Stimulated activated CD8-positive, alpha-beta memory T cell treated with anti-CD3 and anti-CD28 coated beads, Interleukin-7, amount 100 ng/mL, for 1 hour (primary cell): ENCODE measurements at regions not wholly inside any gene's neighbourhood (a gene's known extent, or its start where the extent isn't known, plus 50 kb on each side); places are given as distances from the start of the nearest gene placed in this dataset.

Experiments used
- DNase-seq, 2 donors: peaks; one replicate each; pipeline ENCODE4 v3.0.0-alpha.2; 2020; ENCODE audit warnings: low read depth in 2 of 2

DNA sequence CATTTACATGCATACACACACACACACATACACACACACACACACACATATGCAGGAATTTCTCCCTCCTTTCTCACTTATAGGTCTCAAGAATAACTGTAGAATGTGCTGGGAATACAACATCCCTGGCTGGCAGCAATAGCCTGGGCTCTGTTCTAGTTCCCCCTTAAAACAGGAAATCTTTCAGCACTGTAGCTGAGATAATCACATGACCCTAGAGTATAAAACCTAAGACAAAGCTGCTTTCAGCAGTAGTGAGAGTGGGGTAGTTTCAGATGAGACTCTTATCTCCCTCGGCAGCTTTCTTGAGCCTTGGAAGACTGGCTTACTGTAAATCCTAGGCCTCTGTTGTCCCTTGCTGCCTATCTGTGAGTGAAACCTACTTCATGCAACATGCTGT lies 137.4 kb upstream of the AKR1E2 start:
- no peak for DNase-seq

DNA sequence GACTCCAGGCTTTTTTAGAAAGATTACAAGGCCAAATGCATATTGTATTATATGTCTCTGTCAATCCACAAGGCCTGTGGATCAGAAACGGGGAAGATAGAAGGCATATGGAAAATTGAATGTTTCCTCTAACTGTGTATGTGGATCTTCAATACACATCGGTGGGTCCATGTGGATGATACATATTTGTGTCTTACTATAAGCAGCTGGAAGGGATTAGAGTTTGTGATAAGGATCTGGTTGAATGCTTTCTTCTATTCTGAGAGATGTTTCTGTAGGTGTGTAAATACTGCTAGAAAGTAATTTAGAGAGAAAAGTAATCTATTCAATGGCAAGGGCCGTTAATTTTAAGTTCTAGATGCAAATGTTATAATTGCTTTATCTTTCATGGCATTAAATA lies 137.8 kb upstream of the AKR1E2 start:
- no peak for DNase-seq

DNA sequence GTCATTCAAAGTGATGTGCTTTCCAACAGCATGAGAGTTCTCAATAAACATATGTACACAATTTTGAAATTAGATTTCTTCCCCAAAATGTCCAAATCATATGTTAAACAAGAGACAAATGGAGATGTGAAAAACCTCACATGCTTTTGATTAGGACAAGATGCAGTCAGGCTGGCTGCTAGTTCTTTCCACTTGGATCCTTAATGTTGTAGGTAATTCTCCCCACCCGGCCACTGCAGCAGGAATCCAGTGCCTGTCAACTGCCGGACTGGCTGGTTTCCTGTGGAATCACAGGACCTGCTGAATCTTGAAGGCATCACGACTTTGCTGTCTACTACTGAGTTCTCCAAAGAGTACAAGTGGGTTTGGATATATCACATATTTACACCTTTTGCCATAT lies 138.6 kb upstream of the AKR1E2 start:
- no peak for DNase-seq

DNA sequence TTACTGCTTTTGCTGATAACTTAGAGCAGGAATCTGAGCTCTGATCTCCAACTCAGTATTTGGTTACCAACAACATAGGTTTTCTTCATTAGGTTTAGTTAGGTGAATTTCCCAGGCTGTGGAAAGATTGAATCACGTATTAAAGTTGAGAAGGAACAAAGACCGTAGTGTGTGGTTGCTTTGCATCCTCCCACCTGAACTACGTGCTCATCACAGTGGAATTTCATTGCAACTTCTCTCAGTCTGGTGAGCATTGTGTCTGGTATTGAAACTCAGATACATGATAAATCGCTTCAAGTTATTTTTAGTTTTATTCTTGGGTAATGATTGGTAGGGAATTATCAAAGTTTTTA lies 139.4 kb upstream of the AKR1E2 start:
- DNase-seq: no peak

DNA sequence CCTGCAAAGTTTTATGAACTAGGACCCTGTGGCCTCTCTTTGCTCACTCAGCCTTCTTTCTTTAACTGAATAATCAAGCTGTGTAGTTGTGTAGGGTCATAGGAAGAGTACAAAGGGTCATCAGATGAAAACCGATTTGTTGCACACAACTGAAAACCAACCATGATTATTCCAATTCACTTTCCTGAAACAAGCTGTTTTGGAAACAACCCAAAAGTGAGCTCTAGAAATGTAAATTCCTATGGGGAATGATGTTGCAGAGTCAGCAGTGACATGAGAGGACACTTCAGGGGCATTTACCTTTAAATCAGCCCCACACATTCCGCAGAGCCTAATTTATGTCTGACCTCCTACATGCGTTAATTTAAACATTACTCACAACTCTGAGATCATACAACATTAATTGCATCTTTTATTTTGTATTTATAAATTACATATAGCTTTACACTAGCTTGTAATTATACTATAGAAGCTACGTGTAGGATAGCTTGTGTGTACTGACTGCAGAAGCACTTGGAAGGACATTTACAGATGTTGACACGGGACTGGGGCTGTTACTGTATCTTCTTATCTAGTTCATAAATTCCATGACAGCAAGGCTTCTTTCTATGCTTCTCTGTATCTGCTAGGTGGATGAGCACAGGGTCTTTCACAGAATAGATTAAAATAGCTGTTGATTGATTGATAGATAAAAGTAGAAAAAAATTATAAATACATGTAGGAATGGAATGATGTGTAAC lies 139.9 kb upstream of the AKR1E2 start:
- no peak for DNase-seq

DNA sequence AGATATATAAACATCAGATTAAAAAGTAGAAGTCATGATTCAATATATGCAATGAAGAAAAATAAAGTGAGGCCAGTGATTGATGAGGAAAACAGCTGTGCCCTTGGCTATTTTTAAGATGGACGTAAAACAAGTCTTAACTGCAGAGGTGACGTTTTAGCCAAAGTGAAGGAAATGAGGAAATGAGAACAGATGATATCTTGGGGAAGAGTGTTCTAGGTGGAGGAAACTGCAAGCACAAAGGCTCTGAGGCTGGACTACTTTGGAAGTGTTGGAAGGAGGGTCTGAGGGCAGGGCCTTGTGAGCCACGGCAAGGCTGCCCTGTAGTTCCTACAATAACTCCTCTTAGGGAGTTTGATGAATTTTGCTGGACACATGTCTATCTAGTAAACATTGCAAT lies 140.5 kb upstream of the AKR1E2 start:
- DNase-seq: no peak

DNA sequence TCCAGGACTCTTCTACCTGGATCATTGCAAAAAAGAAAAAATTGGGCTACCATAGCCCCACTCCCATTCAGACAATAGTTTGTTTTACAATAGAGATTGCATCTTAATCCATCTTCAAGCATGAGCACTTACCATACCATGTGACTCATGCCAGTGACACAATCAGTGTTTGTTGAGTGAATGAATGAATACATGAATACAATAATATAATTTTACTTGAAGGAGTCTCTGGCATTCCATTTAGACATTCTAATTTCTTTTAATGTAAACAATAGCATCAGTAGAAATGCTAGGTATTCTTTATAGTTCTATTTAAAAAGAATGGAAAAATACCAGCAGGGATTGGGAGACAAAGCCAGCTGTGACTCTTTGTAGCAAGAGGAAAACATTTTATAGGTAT lies 141.6 kb upstream of the AKR1E2 start:
- no peak for DNase-seq

DNA sequence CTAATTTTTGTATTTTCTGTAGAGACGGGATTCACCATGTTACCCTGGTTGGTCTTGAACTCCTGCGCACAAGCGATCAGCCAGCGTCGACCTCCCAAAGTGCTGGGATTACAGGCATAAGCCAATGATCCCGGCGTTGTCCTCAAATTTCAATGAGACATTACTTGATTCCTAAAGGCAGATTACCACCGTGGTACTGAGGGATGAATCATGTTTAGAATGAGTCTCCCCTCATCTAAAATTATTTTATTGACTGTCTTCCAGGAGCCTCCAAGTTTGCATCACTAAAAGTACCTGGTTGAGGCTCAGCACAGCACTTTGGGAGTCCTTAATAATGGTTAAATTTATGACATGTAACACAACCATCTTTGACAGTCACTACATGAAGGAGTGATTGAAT lies 142.2 kb upstream of the AKR1E2 start:
- DNase-seq: no peak

DNA sequence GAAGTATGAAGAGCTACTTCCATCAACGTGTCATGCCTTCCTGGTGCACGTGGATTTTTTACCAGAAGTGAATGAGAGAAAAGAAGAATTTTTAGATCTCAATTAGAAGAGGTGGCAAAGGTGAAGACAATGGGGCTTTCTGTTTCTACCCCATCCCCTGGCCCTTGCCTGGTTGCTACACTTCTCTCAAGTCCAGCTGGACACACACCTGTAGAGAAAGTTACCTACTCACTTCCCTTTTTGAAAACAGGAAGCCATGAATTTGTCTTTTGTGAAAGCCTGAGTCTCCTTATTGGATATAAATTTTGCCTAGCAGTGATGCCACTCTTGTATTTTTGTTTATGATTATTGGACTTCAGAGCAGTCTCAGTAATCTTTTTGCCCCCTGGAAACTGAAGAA lies 142.9 kb upstream of the AKR1E2 start:
- DNase-seq: no peak

DNA sequence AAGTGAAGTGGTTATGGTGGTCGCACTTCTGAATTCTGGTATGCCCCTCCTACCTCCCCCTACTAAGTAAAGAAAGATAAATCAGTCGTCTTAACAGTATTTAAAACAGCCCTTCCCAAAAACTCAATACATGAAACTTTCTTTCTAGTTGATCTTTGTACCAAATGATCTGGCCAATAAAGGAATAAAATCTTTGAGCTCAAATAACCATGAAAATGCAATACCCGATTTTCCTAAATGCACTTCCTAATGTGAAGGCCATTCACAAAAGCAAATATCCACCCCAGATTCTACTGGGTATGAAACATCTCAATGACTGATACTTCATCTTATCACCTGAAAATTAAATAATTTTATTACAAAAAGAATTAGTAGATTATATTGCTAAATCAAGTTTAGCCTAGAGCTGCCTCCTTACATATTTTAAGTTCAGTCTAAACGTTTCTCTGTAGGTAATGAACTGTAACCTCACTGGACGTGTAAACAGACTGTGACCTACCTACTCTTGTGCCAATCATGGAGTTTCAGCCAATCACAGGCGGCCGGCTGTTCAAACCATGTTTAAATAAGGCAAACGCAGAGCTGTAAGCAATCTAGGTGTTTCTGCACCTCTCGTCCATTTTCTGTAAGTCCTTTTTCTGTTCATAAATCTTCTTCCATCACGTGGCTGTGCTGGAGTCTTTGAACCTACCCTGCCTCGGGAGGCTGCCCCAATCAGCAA lies 146.9 kb upstream of the AKR1E2 start:
- DNase-seq: no peak

DNA sequence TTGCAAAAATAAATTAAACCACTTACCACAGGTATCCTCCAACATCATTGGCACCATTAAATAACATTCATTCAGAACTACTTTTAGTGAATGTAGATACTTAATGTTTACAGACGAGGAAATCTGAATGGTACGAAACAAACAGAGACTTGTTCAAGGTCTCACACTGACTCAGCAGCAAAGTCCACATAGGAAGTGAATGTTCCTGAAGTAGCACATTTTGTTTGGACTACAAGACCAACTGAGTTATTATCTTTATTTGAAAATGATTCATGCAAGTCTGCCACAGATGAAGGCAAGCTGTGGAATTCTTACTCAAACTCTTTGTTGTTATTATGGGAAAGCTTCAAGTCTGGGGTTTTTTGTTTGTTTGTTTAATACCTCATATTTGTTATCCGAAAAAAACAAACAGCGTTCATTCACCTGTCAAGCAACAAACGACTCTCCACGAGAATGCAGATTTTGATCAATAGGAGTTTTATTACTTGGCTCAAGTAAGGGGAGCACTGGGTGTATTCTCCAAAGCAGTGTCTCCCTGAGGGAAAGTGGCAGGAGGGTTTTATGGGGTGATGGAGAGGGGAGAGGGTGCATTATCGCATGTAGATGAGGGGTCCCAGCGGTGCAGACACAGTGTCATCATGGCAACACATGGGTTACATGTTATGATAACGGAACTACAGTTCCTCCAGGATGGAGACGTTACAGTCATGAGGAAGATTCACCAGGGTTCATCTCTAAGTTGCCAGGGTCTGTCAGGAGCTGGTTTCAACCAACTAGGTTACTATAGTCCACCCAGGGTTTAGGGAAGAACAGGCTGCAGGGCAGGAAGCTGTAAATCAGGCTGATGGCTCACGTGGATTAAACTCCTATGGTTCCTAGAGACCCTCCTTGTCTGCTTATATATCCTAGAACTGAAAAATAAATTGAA lies 147.7 kb upstream of the AKR1E2 start:
- no peak for DNase-seq

DNA sequence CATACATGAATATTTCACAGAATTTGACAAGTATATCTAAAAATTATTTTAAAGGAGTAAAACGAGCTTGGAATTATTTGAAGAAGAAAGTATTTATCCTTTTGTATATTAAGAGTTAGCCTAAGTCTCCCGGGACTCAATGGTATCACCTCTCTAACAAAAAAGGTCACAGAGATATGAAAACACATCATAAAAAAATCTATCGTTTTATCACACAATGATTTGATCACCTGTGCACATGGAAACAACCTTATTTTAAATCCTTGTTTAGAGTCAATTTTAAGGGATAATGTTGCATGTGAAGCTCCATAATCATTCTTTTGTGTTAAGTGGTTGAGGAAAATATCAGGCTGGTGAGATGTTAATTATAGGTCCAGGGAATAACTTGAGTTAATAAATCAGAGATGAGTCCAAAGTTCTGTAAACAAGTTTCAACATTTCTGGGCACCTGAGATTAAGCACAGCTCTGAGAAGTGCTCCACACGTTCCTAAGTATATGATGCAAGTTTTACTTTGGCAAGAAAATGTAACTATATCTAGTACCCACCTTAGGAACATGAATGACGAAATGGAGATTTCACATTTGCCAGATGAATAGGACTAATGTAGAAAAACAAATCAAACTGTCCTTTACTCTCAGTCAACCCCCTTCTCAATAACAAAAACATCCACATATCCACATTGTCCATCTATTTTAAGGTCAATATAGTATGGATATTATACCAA lies 148.5 kb upstream of the AKR1E2 start:
- DNase-seq: no peak

DNA sequence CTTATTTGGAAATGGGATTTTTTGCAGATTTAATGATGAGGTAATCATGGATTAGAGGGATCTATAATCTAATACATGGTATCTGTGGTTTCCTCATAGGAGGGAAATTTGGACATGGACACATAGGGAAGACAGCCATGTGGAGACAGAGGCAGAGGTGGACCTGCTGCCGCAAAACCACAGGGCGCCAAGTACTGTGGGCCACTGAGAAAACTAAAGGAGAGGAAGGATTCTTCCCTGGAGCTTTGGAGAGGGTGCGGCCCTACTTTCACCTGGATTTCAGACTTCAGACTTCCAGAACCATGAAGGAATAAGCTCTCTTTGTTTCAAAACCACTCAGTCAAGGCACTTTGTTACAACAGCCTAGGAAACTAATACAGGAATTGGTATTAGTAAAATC lies 149.4 kb upstream of the AKR1E2 start:
- no peak for DNase-seq

DNA sequence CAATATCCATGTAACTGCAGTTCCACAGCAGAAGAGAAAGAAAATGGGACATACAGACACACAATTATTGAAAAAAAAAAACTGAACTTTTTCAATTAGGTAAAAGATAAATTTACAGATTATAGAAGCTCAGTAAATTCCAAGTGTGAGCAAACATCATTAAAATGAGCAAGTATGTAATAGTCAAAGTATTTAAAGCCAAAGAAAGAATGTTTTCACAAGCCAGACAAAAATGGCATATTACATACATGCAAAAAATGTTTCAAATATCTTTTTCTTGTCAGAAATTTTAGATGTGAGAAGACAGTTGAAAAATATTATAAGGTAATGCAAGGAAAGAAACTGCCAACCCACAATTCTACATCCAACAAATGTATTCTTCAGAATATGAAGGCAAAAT lies 150.2 kb upstream of the AKR1E2 start:
- no peak for DNase-seq

DNA sequence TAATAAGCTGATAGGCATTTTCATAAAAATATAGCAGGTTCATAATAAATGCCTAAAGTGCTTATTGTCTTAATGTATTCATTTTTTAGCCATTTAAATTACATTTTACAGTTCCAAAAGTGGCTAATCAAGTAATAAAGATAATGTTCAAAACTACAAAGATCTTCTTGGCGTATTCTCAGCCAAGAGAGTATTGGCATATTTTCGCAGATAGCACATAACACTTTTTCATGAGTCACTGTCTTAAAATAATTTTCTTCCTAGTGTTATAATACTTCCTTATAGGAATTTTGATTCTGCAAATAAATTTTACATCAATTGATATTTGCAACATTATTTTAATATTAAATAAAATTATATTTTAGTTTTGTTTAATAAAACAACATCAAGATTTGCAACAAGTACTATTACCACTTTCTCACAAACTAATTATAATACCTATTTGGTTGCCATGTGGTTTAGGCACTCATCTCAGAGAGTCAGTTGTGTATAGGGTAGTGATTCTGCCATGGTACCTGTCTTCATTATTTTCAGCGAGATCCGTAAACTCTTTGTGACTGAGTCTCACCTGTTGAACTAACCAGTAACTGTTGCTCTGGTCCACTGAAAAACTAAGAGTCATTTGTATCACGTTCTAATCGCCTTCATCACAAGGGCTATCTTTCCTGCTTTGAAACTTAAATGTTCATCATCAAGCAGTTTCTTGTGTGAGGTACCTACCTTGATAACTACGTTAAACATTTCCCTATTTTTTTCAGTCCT lies 152.5 kb upstream of the AKR1E2 start:
- DNase-seq: no peak

DNA sequence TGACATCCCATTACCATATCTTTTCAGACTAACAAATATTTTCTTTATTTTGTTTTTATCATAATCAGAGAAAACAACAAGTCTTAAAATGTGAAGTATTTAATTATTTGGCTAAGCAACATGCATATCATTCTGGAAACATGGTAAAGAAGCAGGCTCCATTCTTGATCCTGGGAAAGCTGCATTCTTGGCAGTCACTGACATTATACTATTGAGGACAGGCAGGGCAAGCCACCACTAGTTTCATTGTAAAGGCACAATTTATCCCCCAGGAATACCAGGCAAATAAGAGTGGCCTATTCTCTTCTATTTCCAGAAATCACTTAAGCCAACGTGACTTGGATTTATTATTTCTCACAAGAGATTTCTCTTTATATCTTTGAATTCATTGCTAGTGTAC lies 153.8 kb upstream of the AKR1E2 start:
- DNase-seq: no peak

DNA sequence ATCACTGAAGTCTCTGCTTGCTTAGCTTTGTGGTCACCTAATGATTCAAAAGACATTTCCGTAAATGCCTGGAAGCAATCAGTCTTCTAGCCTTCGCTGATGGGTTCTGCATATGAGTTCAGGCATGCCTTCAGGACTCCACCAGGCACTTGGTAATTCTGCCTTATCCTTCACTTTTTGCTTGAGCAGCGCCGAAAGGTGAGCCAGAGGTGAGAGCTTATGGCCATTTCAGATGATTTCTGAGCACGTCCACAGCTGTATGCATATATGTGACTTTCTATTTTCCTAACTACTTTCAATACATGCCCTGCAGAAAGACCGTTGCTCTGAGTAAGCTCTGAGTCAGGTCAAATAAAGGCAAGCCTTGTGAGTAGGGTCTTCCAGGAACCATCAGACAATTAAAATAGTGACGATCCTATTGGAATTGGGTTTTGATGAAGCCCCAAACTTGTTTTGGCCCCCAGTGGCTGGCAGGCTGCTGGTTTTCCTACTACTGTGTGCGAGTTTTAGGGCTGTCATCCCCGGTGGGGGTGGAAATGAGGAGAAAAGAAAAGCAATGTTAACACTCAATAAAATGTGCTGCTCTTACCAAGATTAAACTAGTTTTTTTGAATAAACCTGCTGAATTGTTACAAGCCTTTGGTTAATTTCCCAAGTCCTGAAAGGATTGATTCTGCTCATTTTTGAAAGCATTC lies 154.4 kb upstream of the AKR1E2 start:
- no peak for DNase-seq

DNA sequence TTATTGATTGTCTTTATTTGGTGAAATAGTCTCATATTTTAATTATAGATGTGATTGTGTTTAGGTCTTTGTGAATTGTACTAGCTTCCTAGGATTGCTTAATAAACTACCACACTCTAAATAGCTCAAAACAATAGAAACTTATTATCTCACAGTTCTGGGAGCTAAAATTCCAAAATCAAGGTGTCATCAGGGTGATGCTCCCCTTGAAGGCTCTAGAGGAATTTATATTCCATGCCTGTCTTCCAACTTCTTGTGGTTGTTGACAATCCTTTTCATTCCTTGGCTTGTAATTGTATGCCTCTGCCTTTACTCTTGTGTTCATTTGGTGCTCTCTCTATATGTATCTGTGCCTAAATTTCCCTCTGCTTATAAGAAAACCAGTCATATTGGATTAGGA lies 155.3 kb upstream of the AKR1E2 start:
- DNase-seq: no peak

DNA sequence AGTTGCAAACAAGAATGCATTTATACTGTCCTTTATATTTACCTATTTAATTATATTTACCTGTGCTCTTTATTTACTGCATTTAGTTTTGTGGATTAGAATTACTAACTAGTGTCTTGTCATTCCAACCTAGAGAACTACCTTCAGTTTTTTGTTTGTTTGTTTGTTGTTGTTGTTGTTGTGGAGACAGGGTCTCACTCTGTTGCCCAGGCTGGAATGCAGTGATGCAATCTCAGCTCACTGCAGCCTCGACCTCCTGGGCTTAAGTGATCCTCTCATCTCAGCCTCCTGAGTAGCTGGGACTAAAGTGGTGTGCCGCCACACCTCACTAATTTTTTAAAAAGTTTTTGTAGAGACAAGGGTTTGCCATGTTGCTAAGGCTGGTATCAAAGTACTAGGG lies 156.4 kb upstream of the AKR1E2 start:
- no peak for DNase-seq

DNA sequence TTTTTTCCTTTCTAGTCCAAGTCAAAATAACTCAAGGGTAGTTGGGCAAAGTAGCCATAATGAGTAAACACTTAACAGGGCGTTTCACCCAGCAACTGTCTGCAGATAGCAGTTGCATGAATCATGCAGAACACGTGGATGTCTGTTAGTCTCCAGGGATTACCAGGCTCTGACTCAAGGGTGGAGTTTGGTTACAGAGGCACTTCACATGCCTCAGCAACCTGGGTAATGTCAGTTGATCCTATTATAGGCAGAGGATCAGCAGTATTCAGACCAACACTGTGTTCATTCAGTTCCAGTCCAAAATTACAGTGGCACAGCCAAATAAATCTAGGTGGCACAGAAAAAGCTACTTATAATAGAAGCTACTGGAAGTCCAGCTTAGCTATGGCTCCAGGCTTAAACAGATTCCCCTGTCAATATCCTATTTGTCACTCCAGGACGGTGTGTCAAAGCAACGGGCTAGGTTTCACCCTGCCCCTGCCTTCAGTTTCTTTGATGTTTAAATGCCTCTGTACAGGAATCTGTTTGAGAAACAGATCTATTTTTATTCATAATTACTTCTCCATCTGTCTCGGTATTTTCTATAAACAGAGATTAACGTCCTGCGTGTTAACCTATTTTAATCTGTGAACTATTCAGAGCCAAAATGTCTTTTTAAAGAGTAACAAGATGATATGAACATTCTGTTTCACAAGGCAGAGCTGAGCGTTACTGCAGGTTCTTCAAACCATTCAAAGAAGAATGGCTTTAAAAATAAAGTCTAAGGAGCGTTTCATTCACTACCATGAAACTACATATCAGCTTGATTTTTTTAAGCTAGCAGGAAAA lies 162.6 kb upstream of the AKR1E2 start:
- no peak for DNase-seq
